Astrocyte of the hippocampus (primary cell): ENCODE measurements at regions not wholly inside any gene's neighbourhood (a gene's known extent, or its start where the extent isn't known, plus 50 kb on each side); places are given as distances from the start of the nearest gene placed in this dataset.
"Not testable (repeated sequence)": the region's sequence is repeated elsewhere in the genome, so short reads cannot be mapped to it uniquely, and the experiment has no call there.

Source experiments
- DNase-seq: peaks from one replicate; pipeline ENCODE4 v3.0.0; 2011; ENCODE audit warnings: low read depth, low spot score

DNA sequence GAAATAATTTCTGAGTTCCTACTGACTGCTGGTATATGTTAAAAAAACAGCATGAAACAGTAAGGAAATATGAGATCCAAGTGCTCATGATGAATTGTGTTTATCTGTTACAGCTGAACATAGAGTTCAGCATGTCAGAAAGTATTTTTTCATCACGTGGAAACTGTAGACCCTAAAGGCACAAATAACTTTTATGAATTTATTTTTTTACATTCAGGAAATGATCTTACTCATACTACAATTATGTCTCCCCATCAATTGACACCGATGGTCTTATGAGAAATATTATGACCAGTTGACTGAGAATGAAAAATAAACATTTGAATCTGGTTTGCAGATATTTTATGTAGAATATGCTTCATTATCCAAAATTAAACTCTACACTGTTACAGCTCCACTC, 283.1 kb upstream of the SPANXN4 start:
- DNase-seq: no peak

GRCh38 chrX:142733327-142733726, 292.4 kb upstream of the SPANXN4 start:
- no peak for DNase-seq

DNA sequence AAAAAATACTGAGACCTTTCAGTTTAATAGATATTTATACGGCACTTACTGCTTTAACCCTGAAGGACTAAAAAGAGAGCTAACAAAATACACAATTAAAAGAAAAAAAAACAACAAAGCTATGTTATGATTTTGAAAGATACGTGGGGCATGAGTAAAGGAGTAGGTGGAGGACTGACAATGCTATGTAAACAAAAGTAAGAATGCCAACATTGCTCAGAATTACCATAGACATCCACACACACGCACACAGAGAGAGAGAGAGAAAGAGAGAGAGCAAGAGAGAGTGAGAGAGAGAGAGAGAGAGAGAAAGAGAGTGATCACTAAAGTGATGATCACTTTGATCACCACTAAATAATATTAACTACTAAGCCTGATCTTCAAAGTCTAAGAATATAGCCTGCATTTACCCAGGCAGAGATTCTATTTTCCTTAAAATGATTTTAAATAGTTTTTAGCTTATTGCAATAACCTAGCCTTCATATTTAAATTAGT, 313.9 kb upstream of the SPANXN4 start:
- DNase-seq: no peak

GRCh38 chrX:142702749-142703148, 323.0 kb upstream of the SPANXN4 start:
- DNase-seq: no peak

DNA sequence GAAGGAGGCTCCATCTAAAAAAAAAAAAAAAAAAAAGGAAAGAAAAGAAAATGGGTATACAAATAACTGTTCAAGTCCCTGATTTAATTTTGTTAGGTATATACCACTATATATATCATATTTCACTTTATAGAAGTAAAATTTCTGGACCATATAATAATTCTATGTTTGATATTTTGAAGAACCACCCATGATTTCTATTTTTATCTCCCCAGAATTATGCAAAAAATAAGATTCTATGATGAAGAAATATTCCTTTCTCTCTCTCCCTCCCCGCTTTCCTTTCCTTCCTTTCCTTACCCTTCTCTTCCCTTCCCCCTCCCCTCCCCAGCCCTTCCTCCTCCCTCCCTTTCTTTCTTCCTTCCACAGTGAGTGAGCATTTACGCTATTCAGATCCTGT, 337.5 kb upstream of the SPANXN4 start:
- DNase-seq: no peak

GRCh38 chrX:142686653-142687283, 339.0 kb upstream of the SPANXN4 start:
- DNase-seq: no peak

- no peak for DNase-seq
Observed at GRCh38 chrX:142686206-142686605, 339.5 kb upstream of the SPANXN4 start.

- no peak for DNase-seq
Observed at GRCh38 chrX:142680038-142680437, 345.7 kb upstream of the SPANXN4 start.

DNA sequence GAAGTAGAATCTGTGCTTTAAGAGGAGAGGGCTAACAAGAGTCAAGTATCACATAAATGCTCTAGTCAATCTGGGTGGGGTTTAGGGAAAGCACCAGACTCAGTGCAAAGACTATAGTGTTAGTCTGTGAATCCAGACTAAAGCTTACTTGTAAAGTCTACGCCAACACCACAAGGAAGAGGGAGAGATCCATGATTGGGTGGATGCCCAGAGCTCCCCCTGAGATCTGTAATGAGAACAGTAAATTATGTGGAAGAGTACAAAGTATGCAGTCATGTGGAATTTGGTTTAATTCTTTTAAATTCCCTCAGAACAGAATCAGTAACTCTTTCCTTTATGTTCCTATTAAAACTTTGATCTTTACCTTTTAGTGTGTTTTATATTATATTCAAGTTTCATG, 354.7 kb upstream of the SPANXN4 start:
- no peak for DNase-seq

DNA sequence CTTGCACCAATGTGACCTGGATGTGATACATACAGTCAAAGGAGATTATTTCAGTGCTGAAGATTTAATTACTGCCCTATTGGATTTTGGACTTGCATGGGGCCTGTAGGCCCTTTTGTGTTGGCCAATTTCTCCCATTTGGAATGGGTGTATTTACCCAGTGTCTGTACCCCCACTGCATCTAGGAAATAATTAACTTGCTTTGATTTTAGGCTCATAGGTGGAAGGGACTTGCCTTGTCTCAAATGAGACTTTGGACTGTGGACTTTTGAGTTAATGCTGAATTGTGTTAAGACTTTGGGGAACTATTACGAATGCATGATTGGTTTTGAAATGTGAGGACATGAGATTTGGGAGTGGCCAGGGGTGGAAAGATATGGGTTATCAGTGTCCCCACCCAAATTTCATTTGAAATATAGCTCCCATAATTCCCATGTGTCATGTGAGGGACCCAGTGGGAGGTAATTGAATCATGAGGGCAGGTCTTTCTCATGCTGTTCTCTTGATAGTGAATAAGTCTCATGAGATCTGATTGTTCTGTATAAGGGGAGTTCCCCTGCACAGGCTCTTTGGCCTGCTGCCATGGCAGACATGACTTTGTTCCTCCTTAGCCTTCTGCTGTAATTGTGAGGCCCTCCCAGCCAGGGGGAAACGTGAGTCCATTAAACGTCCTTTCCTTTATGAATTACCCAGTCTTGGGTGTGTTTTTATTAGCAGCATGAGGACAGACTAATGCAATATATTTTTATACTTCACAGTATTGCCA, 362.2 kb upstream of the SPANXN4 start:
- no peak for DNase-seq

- no peak for DNase-seq
Observed at GRCh38 chrX:142661696-142662095, 364.0 kb upstream of the SPANXN4 start.

DNA sequence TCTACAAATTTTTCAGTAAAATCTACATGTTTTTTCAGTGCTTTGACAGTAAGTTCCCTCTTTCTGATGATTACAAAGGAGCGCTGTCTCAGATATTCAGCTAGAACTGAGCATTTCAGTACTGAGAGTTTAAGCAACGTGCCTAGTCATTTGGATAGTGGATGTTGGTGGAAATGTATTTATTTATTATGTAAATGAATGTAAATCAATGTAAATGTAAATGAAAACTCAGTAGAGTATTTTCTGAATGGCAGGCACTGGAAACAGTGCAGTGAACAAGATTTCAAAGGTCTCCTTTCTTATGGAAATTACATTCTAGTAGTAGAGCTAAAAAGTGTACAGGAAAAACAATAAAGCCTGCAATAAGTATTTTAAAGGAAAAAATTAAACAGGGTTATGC, 370.2 kb upstream of the SPANXN4 start:
- no peak for DNase-seq

DNA sequence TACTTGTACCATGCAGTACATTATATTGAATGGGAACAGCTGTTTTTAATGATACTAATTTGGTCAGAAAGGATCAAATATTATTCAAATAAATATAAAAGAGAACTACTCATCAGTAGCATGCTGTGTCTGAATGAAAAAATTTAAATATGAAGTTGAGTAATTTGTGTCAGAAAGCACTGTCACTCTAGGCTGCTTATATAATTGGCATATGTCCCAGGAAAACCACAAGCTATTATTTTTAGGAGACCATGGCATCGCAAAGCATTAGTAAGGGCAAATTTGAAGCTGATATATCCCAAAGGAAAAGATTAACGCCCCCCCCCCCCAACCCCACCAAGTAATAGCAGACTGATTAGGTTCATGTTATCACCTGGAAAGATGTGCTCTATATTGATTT, 388.5 kb upstream of the SPANXN4 start:
- no peak for DNase-seq

DNA sequence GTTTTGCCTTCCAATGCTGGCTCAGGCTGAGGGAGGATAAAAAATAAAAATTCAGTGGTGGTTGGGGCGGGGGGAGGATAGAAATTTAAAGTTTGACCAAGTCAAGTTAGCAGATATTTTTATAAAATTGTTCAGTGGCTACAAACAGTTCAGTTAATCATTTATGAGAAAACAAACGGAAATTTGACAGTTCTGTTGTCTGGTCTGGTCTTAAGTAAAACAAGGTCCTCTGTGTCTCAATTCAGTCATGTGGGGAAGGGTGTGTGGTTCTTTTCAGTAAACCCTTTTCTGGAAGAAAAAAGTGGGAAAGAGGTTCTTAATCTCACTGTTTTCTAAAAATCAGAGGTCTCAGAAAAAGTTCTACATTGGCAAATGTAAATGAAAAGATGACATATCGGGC, 409.1 kb upstream of the SPANXN4 start:
- no peak for DNase-seq

GRCh38 chrX:142613403-142613802, 408.3 kb upstream of the MAGEC2 start:
- DNase-seq: no peak

GRCh38 chrX:142606629-142607028, 401.5 kb upstream of the MAGEC2 start:
- not testable (repeated sequence) for DNase-seq

GRCh38 chrX:142601792-142602191, 396.7 kb upstream of the MAGEC2 start:
- DNase-seq: no peak

GRCh38 chrX:142593361-142593862, 388.3 kb upstream of the MAGEC2 start:
- DNase-seq: no peak

DNA sequence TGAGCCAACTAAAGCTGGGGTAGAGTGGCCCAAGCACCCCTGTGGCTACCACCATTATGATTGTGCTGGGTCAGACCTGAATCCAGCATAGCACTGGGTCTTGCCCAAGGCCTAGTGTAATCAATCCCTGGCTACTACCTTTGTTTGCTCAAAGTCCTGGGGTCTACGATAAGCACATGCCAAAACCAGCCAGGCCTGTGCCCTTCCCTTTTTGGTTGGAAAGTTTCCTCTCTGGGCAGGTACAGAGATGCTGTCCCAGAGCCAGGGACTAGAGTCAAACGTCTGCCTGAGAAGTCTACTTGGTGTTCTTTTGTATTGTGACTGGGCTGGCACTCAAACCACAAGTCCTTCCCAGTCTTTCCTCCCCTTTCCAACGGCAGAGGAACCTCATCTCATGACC, 371.5 kb upstream of the MAGEC2 start:
- DNase-seq: no peak

DNA sequence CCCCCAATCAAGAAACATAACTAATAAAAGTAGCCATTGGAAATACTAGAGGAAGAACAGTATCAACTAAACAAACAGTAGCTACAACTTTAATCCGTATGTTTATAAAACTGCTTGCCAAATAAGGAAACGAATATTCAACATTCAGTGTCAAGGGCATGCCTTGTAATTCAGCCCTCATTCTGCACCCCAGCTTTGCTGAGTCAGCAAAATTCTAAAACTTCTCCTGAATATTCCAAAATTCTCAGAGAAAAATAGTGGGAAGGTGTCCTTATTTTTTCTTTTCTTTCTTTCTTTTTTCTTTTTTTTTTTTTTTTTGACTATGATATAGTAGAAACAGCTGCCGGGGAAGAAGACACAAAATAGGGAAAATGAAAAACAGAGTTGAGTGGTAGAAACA, 344.8 kb upstream of the MAGEC2 start:
- no peak for DNase-seq

- DNase-seq: no peak
Observed at GRCh38 chrX:142505839-142506238, 300.7 kb upstream of the MAGEC2 start.

- DNase-seq: peak; percentile 0
Observed at GRCh38 chrX:142503967-142504643, 299.0 kb upstream of the MAGEC2 start.

DNA sequence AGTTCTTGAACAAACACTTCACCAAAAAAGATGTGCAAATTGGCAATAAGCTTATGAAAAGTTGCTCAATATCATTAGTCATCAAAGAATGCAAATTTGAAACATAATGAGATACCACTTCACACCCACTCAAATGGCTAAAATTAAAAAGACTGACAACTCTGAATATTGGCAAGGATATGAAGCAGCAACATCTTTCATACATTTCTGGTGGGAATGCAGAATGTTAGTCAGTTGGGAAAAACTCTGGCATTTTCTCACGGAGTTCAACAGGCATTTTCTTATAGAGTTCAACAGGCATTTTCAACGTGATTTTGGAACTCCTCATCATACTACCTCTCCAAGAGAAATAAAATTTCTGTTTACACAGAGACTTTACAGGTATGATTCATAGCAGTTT, 297.4 kb upstream of the MAGEC2 start:
- DNase-seq: no peak
